HG02798 (cell line): ENCODE measurements at regions not wholly inside any gene's neighbourhood (a gene's known extent, or its start where the extent isn't known, plus 50 kb on each side); places are given as distances from the start of the nearest gene placed in this dataset.
A peak's percentile ranks its signal among the peaks of the same experiment; 100 is the strongest.

Experiments
- ATAC-seq: cut with Tn5 transposase; IDR thresholded peaks from one replicate; pipeline ENCODE4 v1.9.1; 2021; ENCODE audit warnings: mild to moderate bottlenecking; ENCODE audit not compliant: unreplicated experiment, poor library complexity

DNA sequence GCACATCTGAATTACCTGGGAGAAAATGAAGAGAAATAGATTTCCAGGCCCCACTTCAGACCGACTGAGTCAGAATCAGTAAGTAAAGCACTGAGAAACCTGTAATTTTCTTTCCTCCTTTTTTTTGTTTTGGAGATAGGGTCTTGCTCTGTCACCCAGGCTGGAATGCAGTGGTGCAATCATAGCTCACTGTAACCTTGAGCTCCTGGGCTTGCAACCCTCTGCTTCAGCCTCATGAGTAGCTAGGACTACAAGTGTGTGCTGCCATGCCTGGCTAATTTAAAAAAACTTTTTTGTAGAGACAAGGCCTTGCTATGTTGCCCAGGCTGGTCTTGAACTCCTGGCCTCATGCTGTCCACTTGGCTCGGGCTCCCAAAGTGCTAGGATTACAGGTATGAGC, 260.2 kb downstream of the STK31 start:
- no peak for ATAC-seq

DNA sequence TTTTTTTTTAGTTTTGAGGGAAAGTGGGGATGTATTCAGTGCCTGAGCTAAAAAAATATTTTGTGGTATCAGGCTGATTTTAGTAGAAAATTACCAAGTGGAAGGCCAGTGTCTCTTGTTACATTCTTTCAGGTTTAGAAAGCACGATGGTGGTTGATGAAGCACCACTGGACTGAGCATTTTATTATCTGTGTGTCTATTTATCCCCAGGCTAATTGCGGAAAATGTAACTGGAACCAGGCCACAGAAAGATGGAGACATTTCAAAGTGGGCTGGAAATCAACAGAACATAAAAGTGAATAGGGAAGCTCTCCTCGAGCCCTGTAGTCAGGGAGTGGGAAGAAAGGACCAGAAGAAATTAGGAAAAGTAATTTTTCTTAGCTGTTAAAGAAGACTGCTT, 261.0 kb downstream of the STK31 start:
- no peak for ATAC-seq

GRCh38 chr7:23972057-23972456, 262.0 kb downstream of the STK31 start:
- ATAC-seq: no peak

- no peak for ATAC-seq
Measured at GRCh38 chr7:23973264-23973663, 263.2 kb downstream of the STK31 start.

DNA sequence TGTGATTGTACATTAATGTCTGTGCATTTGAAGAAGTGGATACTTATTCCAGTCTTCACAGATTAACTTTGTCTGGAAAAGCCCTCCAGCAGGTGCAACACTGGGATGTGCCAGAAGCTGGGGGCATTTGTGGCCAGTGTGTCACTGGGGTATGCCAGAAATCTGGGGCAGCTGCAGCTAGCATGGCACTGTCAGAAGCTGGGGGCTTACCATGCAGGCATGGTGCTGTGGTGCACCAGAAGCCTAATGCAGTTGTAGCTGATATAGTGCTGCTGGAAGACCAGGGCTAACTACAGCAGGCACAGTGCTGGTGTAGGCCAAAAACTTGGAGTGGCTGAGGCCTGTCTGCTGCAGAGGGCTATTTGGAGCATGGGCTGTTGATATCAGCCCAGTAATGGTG, 270.1 kb downstream of the STK31 start:
- ATAC-seq: no peak

- ATAC-seq: no peak
Measured at GRCh38 chr7:23981314-23981713, 271.3 kb downstream of the STK31 start.

GRCh38 chr7:23981758-23982157, 271.7 kb downstream of the STK31 start:
- no peak for ATAC-seq

- ATAC-seq: no peak
Measured at GRCh38 chr7:24005517-24005916, 278.5 kb upstream of the NPY start.

DNA sequence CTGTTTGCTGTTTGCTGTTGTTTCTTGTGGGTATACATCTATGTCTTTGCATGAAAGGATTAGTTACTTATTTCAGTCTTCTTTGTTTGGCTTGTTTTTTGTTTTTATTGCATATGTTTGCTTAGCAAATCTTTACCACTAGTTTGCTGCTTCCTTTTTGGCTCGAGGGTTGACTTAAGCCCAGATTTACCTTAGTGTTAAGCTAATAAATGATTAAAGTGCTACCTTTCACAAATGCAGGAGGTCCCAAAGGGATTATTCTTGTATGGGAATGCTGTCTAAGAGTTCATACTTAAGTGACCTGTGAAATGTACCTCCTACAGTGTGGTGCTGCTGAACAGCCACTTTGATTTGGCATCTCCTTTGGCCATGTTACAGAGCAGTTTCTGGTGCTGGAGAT, 273.5 kb upstream of the NPY start:
- no peak for ATAC-seq

- ATAC-seq: no peak
Measured at GRCh38 chr7:24017519-24017918, 266.5 kb upstream of the NPY start.

GRCh38 chr7:24018331-24018730, 265.7 kb upstream of the NPY start:
- no peak for ATAC-seq

DNA sequence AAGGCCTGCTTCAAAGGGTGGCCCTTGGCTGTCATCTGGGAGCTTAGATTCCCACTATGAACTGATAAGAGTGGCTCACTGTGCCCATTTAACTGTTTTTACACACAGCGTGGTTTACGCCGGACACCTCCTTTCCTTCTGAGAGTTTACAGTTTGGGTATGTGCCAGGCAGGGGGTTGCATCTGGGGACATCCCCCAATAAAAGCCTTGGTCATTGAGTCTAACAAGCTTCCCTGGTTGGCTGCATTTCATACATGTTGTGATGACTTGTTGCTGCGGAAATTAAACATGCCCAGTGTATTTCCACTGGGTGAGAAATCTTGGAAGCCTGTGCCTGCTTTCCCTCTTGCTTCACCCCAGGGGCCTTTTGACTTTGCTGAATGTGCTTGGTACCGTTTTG, 264.1 kb upstream of the NPY start:
- no peak for ATAC-seq

- peak; percentile 48 for ATAC-seq
Measured at GRCh38 chr7:24024276-24025068, 259.5 kb upstream of the NPY start.

- peak; percentile 37 for ATAC-seq
Measured at GRCh38 chr7:24025094-24025493, 258.9 kb upstream of the NPY start.

GRCh38 chr7:24025765-24026164, 258.2 kb upstream of the NPY start:
- ATAC-seq: no peak

DNA sequence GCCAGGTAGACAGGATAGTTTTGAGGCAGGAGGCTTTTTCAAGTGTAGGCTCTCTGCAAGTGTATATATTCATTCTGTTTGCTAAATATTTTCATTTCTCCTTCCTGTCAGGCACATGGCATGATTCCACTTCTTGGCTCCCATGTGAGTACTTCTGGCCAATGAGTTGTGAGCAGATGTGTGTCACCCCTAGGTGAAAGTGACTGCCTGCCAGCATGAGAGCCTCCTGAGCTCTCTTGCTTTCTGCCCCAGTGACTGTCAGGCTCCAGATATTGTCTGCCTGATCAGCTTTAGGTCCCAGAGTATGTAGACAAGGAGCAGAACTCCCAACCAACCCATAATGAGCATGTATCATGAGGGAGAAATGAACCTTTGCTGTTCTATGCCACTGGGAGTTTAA, 257.6 kb upstream of the NPY start:
- no peak for ATAC-seq

DNA sequence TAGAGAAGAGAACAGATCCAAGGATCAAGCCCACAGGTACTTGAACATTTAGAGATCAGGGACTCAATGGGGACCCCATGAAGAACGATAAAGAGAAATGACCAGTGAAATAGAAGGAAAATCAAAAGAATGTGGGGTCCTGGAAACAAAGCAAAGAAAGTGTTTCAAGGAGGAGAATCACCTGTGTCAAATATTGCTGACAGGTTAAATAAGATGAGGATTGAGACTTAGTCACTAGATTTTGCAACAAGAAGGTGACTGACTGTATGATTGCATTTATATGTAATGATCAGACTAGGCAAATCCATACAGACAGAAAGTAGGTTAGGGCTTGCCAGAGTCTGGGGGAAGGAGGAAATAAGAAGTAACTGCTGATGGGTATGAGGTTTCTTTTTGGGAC, 254.9 kb upstream of the NPY start:
- no peak for ATAC-seq

- no peak for ATAC-seq
Measured at GRCh38 chr7:24034251-24034650, 249.7 kb upstream of the NPY start.

DNA sequence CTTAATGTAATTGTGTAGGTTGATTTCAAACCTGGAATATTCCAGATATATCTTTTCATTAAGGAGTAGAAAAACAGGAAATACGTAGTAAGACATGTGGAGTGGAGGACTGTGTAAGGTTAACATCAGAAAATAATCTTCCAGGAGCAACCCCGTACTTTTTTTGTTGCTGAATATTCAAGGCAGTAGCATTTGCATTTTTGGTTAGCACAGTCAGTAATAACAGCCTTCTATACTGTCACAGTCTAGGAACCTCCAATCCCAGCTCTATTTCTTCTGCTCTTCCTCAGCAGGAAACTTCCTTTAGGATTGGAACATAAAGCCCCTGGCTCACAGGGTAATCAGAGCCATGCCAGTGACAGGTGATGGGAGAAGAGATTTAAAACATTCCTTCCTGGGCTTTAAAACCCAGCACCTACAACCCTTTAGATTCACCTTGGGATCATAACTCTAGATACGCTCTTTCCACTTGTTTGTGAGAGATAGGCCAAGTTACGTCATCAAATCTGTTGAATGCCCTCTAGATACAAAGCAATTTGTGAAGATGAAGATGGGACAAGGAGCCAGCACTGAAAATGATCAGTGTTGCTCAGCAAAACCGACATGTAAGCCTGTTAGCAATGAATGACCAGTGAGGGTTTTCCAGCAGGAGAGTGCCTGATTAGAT, 248.5 kb upstream of the NPY start:
- no peak for ATAC-seq

GRCh38 chr7:24036033-24036412, 248.0 kb upstream of the NPY start:
- ATAC-seq: no peak

DNA sequence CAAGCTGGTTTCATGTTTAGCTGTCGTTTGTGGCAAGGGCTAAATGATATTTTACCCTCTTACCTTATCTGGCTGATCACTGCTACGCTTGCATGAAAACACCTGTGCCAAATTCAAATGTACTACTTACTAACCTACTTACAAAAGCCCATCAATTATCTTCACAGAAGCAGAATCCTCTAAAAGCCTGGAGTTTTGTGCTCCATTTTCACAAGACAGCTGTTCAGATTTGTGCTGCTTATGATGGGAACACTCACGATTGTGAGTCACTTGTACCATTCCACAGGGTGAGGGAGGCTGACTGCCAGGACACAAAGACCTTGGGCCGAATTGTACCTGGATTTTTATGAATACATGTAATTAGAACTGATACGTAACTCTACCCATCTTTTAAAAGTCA, 245.0 kb upstream of the NPY start:
- ATAC-seq: no peak

DNA sequence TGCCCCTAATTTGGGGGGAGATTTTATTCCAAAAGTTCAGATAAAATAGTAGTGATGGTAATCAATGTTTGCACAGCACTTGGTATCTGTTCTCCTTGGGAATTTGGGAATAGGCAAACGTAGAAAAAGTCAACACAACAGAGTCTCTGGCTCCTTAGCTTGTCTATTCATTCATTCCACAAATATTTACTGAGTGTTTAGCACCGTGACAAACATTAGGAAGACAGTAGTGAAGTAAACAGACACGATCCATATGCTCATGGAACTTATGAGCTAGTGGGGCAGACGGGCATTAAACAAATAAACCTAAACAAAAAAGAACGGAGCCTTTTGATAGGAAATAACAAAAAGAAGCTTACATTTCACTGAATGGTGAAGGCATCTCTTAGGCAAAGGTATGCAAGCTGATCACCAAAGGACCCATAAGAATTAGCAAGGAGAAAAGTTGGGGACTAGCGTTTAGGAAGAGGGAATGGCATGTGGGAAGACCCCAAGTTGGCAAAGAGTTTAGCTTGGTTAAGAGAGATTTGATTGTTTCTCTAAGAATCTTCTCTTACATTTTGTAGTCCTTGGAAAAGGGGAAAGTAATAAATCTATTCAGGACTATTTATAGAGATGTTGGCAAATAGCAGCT, 243.9 kb upstream of the NPY start:
- ATAC-seq: no peak
